PC-9 (cell line): ENCODE measurements at regions not wholly inside any gene's neighbourhood (a gene's known extent, or its start where the extent isn't known, plus 50 kb on each side); places are given as distances from the start of the nearest gene placed in this dataset.

Experiments used
- EZH2 ChIP-seq: fragments of 200-600 bp; sonication (generic); IDR thresholded peaks from 2 replicates; pipeline ENCODE4 v1.8.0; 2017; ENCODE audit warnings: antibody characterized with exemption, low read depth
- TF ChIP-seq, protein P1 (sequence below): fragments of 200-600 bp; sonication (generic); conservative IDR thresholded peaks from 2 replicates; pipeline ENCODE4 v1.6.1; 2017; ENCODE audit warnings: mixed run types, antibody characterized with exemption, mild to moderate bottlenecking, moderate library complexity

DNA sequence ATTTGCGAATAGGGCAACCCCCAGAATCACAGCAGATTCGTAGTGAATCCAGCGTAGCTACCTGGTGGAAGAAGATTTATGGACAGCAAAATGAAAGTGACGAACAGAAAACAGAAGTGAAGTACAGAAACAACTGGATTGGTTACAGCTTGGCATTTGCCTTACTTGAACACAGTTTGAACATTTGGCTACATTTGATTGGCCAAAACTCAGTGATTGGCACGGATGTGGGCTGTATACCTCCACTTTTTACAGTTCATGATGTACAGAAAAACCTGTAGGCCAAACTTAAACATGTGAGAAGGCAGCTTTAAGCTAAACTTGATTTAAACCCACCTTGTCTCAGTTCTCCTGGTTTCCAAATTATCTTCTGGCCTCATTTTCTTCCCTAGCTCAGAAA is 49.9 kb upstream of the AMN1 start:
- TF ChIP-seq, protein P1, sequence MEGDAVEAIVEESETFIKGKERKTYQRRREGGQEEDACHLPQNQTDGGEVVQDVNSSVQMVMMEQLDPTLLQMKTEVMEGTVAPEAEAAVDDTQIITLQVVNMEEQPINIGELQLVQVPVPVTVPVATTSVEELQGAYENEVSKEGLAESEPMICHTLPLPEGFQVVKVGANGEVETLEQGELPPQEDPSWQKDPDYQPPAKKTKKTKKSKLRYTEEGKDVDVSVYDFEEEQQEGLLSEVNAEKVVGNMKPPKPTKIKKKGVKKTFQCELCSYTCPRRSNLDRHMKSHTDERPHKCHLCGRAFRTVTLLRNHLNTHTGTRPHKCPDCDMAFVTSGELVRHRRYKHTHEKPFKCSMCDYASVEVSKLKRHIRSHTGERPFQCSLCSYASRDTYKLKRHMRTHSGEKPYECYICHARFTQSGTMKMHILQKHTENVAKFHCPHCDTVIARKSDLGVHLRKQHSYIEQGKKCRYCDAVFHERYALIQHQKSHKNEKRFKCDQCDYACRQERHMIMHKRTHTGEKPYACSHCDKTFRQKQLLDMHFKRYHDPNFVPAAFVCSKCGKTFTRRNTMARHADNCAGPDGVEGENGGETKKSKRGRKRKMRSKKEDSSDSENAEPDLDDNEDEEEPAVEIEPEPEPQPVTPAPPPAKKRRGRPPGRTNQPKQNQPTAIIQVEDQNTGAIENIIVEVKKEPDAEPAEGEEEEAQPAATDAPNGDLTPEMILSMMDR, result no peak
- TF ChIP-seq EZH2, result no peak
